ENCODE measurements at regions not wholly inside any gene's neighbourhood (a gene's known extent, or its start where the extent isn't known, plus 50 kb on each side); places are given as distances from the start of the nearest gene placed in this dataset.

GRCh38 chr10:57849691-57850357 is 417.9 kb downstream of the IPMK start:
- DNase-seq: no peak

- DNase-seq: no peak
These were observed 421.2 kb downstream of the IPMK start for GRCh38 chr10:57846307-57847065.

GRCh38 chr10:57844387-57844998 is 423.2 kb downstream of the IPMK start:
- no peak for DNase-seq

- no peak for DNase-seq
These were observed 436.7 kb downstream of the IPMK start for GRCh38 chr10:57830877-57831560.

- DNase-seq: no peak
These were observed 442.7 kb downstream of the IPMK start for GRCh38 chr10:57825015-57825414.

- DNase-seq: no peak
These were observed 444.3 kb downstream of the IPMK start for GRCh38 chr10:57823398-57823797.

- DNase-seq: no peak
These were observed 444.7 kb downstream of the IPMK start for GRCh38 chr10:57822965-57823364.

- DNase-seq: no peak
These were observed 449.2 kb downstream of the IPMK start for GRCh38 chr10:57818522-57818921.

- no peak for DNase-seq
These were observed 450.0 kb downstream of the IPMK start for GRCh38 chr10:57817741-57818140.

- DNase-seq: no peak
These were observed 451.7 kb downstream of the IPMK start for GRCh38 chr10:57815949-57816348.

- no peak for DNase-seq
These were observed 457.7 kb downstream of the IPMK start for GRCh38 chr10:57809961-57810360.

- no peak for DNase-seq
These were observed 459.8 kb downstream of the IPMK start for GRCh38 chr10:57807906-57808305.

GRCh38 chr10:57806675-57807074 is 461.0 kb downstream of the IPMK start:
- DNase-seq: no peak

- no peak for DNase-seq
These were observed 468.1 kb downstream of the IPMK start for GRCh38 chr10:57799625-57800024.

- no peak for DNase-seq
These were observed 468.9 kb downstream of the IPMK start for GRCh38 chr10:57798830-57799229.

- no peak for DNase-seq
These were observed 476.1 kb downstream of the IPMK start for GRCh38 chr10:57791546-57791945.

GRCh38 chr10:57790703-57791102 is 477.0 kb downstream of the IPMK start:
- DNase-seq: no peak

GRCh38 chr10:57788117-57788516 is 479.6 kb downstream of the IPMK start:
- no peak for DNase-seq

GRCh38 chr10:57786850-57787750 is 480.6 kb downstream of the IPMK start:
- no peak for DNase-seq

- DNase-seq: no peak
These were observed 481.4 kb downstream of the IPMK start for GRCh38 chr10:57786331-57786730.

GRCh38 chr10:57785546-57785945 is 482.1 kb downstream of the IPMK start:
- DNase-seq: no peak

- DNase-seq: no peak
These were observed 482.6 kb downstream of the IPMK start for GRCh38 chr10:57785068-57785467.

Data from stimulated activated CD8-positive, alpha-beta memory T cell treated with anti-CD3 and anti-CD28 coated beads, Interleukin-4, amount 100 ng/mL, for 48 hours (primary cell).